ENCODE measurements at regions not wholly inside any gene's neighbourhood (a gene's known extent, or its start where the extent isn't known, plus 50 kb on each side); places are given as distances from the start of the nearest gene placed in this dataset.

GRCh38 chr3:99458013-99458412 is 180.4 kb upstream of the COL8A1 start:
- Histone ChIP-seq H4K20me1 (ENCODE audit: low read depth, low read length) (no peaks in the 10 kb centered on the region), H3K27me3 (ENCODE audit: low read length) (no peaks in the 10 kb centered on the region), H2AFZ (ENCODE audit: low read depth, low read length, severe bottlenecking) (no peak overlapping the region), H3K36me3 (ENCODE audit: low read length) (no peaks in the 10 kb centered on the region), H3K79me2 (ENCODE audit: insufficient read depth, low read length) (no peaks in the 10 kb centered on the region), H3K4me3 (ENCODE audit: insufficient read depth, low read length, poor library complexity, severe bottlenecking) (no peak overlapping the region), H3F3A (ENCODE audit: insufficient read depth) (no peaks in the 10 kb centered on the region), H3K9me3 (ENCODE audit: insufficient read depth, low read length) (no peaks in the 10 kb centered on the region), H3K9me2 (replicated peaks; ENCODE audit: insufficient read depth, low read length) (no peaks in the 10 kb centered on the region), H3K4me2 (ENCODE audit: low read depth, low read length, poor library complexity, severe bottlenecking) (no peak overlapping the region), H3K27ac (ENCODE audit: low read depth, low read length) (no peak overlapping the region), H3K9ac (ENCODE audit: low read length) (no peak overlapping the region)
- TF ChIP-seq EZH2phosphoT487 (conservative IDR thresholded peaks at IDR 0.05; ENCODE audit: low read length) (no peak), CTCF (IDR thresholded peaks at IDR 0.05; ENCODE audit: insufficient read depth, low read length, poor library complexity, severe bottlenecking) (no peak)

- no peak overlapping the region for H3K4me2 ChIP-seq (ENCODE audit: low read depth, low read length, poor library complexity, severe bottlenecking)
- no peaks in the 10 kb centered on the region for H3K9me2 ChIP-seq (replicated peaks; ENCODE audit: insufficient read depth, low read length)
- H3K27me3 ChIP-seq (ENCODE audit: low read length) = no peaks in the 10 kb centered on the region
- no peaks in the 10 kb centered on the region for H3F3A ChIP-seq (ENCODE audit: insufficient read depth)
- H3K9me3 ChIP-seq (ENCODE audit: insufficient read depth, low read length) = no peaks in the 10 kb centered on the region
- H3K36me3 ChIP-seq (ENCODE audit: low read length) = no peaks in the 10 kb centered on the region
- H3K4me3 ChIP-seq (ENCODE audit: insufficient read depth, low read length, poor library complexity, severe bottlenecking) = no peak overlapping the region
- no peak for TF ChIP-seq CTCF (IDR thresholded peaks at IDR 0.05; ENCODE audit: insufficient read depth, low read length, poor library complexity, severe bottlenecking)
- TF ChIP-seq EZH2phosphoT487 (conservative IDR thresholded peaks at IDR 0.05; ENCODE audit: low read length) = no peak
- H2AFZ ChIP-seq (ENCODE audit: low read depth, low read length, severe bottlenecking) = no peak overlapping the region
- no peaks in the 10 kb centered on the region for H3K79me2 ChIP-seq (ENCODE audit: insufficient read depth, low read length)
- H4K20me1 ChIP-seq (ENCODE audit: low read depth, low read length) = no peaks in the 10 kb centered on the region
- no peak overlapping the region for H3K27ac ChIP-seq (ENCODE audit: low read depth, low read length)
- H3K9ac ChIP-seq (ENCODE audit: low read length) = no peak overlapping the region
Observed at GRCh38 chr3:99442599-99442998, 195.8 kb upstream of the COL8A1 start.

GRCh38 chr3:99439892-99440291 is 198.5 kb upstream of the COL8A1 start:
- no peaks in the 10 kb centered on the region for H3K9me2 ChIP-seq (replicated peaks; ENCODE audit: insufficient read depth, low read length)
- H3K9me3 ChIP-seq (ENCODE audit: insufficient read depth, low read length) = no peaks in the 10 kb centered on the region
- no peak overlapping the region for H3K4me3 ChIP-seq (ENCODE audit: insufficient read depth, low read length, poor library complexity, severe bottlenecking)
- no peak overlapping the region for H3K27ac ChIP-seq (ENCODE audit: low read depth, low read length)
- H4K20me1 ChIP-seq (ENCODE audit: low read depth, low read length) = no peaks in the 10 kb centered on the region
- no peaks in the 10 kb centered on the region for H3K36me3 ChIP-seq (ENCODE audit: low read length)
- TF ChIP-seq CTCF (IDR thresholded peaks at IDR 0.05; ENCODE audit: insufficient read depth, low read length, poor library complexity, severe bottlenecking) = no peak
- no peak for TF ChIP-seq EZH2phosphoT487 (conservative IDR thresholded peaks at IDR 0.05; ENCODE audit: low read length)
- no peaks in the 10 kb centered on the region for H3K27me3 ChIP-seq (ENCODE audit: low read length)
- H2AFZ ChIP-seq (ENCODE audit: low read depth, low read length, severe bottlenecking) = no peak overlapping the region
- no peak overlapping the region for H3K4me2 ChIP-seq (ENCODE audit: low read depth, low read length, poor library complexity, severe bottlenecking)
- no peaks in the 10 kb centered on the region for H3K79me2 ChIP-seq (ENCODE audit: insufficient read depth, low read length)
- H3F3A ChIP-seq (ENCODE audit: insufficient read depth) = no peaks in the 10 kb centered on the region
- no peak overlapping the region for H3K9ac ChIP-seq (ENCODE audit: low read length)

GRCh38 chr3:99434190-99434589 is 204.2 kb upstream of the COL8A1 start:
- Histone ChIP-seq H3K4me2 (ENCODE audit: low read depth, low read length, poor library complexity, severe bottlenecking) (no peak overlapping the region), H2AFZ (ENCODE audit: low read depth, low read length, severe bottlenecking) (no peak overlapping the region), H3K9me3 (ENCODE audit: insufficient read depth, low read length) (no peaks in the 10 kb centered on the region), H3K9ac (ENCODE audit: low read length) (no peak overlapping the region), H4K20me1 (ENCODE audit: low read depth, low read length) (no peaks in the 10 kb centered on the region), H3K4me3 (ENCODE audit: insufficient read depth, low read length, poor library complexity, severe bottlenecking) (no peak overlapping the region), H3K79me2 (ENCODE audit: insufficient read depth, low read length) (no peaks in the 10 kb centered on the region), H3K27ac (ENCODE audit: low read depth, low read length) (no peak overlapping the region), H3F3A (ENCODE audit: insufficient read depth) (no peaks in the 10 kb centered on the region), H3K27me3 (ENCODE audit: low read length) (no peaks in the 10 kb centered on the region), H3K36me3 (ENCODE audit: low read length) (no peaks in the 10 kb centered on the region), H3K9me2 (replicated peaks; ENCODE audit: insufficient read depth, low read length) (no peaks in the 10 kb centered on the region)
- no peak for TF ChIP-seq CTCF (IDR thresholded peaks at IDR 0.05; ENCODE audit: insufficient read depth, low read length, poor library complexity, severe bottlenecking)
- TF ChIP-seq EZH2phosphoT487 (conservative IDR thresholded peaks at IDR 0.05; ENCODE audit: low read length) = no peak

Measured in SU-DHL-6 (cell line).